Osteoblast (primary cell): ENCODE measurements at regions not wholly inside any gene's neighbourhood (a gene's known extent, or its start where the extent isn't known, plus 50 kb on each side); places are given as distances from the start of the nearest gene placed in this dataset.

Experiments used
- DNase-seq: peaks from one replicate; pipeline ENCODE4 v3.0.0; 2011; ENCODE audit warnings: low spot score, mixed read lengths; ENCODE audit not compliant: insufficient read length; ENCODE audit errors: missing footprints
- H2AFZ ChIP-seq: 2 replicates; pipeline ENCODE4 v1.6.0; 2011; ENCODE audit warnings: mild to moderate bottlenecking, low read length
- H3K27ac ChIP-seq: 2 replicates; pipeline ENCODE4 v1.5.1; 2011; ENCODE audit warnings: mild to moderate bottlenecking, low read depth, low read length, moderate library complexity
- H3K27me3 ChIP-seq: 2 replicates; pipeline ENCODE4 v1.6.0; 2012; ENCODE audit warnings: mild to moderate bottlenecking, control low read depth, inconsistent platforms, low read length, moderate library complexity; ENCODE audit not compliant: insufficient read depth
- H3K36me3 ChIP-seq: 2 replicates; pipeline ENCODE4 v1.5.1; 2011; ENCODE audit warnings: mild to moderate bottlenecking, low read length, control low read depth, moderate library complexity; ENCODE audit not compliant: insufficient read depth
- H3K4me1 ChIP-seq: 2 replicates; pipeline ENCODE4 v1.5.1; 2011; ENCODE audit warnings: mild to moderate bottlenecking, low read length, control low read depth, moderate library complexity; ENCODE audit not compliant: insufficient read depth
- H3K4me2 ChIP-seq: 2 replicates; pipeline ENCODE4 v1.6.0; 2011; ENCODE audit warnings: mild to moderate bottlenecking, low read length; ENCODE audit not compliant: insufficient read depth
- H3K4me3 ChIP-seq: fragments of 200-600 bp; sonication (generic); 3 replicates; pipeline ENCODE4 v1.5.1; 2012; ENCODE audit warnings: mild to moderate bottlenecking, low read length, inconsistent platforms; ENCODE audit not compliant: insufficient read depth
- H3K79me2 ChIP-seq: 2 replicates; pipeline ENCODE4 v1.6.0; 2012; ENCODE audit warnings: mild to moderate bottlenecking, low read length, control low read depth, inconsistent platforms; ENCODE audit not compliant: insufficient read depth
- H3K9me3 ChIP-seq: 2 replicates; pipeline ENCODE4 v1.5.1; 2011; ENCODE audit warnings: low read depth, low read length, control low read depth
- H4K20me1 ChIP-seq: 2 replicates; pipeline ENCODE4 v1.6.0; 2012; ENCODE audit warnings: mild to moderate bottlenecking, low read length, control low read depth; ENCODE audit not compliant: insufficient read depth
- CTCF ChIP-seq: IDR thresholded peaks from 2 replicates; pipeline ENCODE4 v1.5.1; 2011; ENCODE audit warnings: mild to moderate bottlenecking, low read depth, low read length, moderate library complexity; ENCODE audit errors: extremely low read depth

- no peak for TF ChIP-seq CTCF
- Histone ChIP-seq H3K9me3 (no peaks in the 10 kb centered on the region), H3K36me3 (no peaks in the 10 kb centered on the region), H4K20me1 (no peaks in the 10 kb centered on the region), H3K4me3 (no peak overlapping the region), H3K79me2 (no peaks in the 10 kb centered on the region), H2AFZ (no peak overlapping the region), H3K27me3 (peaks cover 11% of the 10 kb centered on the region), H3K4me2 (no peak overlapping the region), H3K27ac (no peak overlapping the region), H3K4me1 (no peaks in the 10 kb centered on the region)
- no peak for DNase-seq
These were observed 238.2 kb upstream of the HES1 start for GRCh38 chr3:193897731-193898180.

GRCh38 chr3:193899001-193899400, 236.9 kb upstream of the HES1 start:
- Histone ChIP-seq H3K9me3 (no peaks in the 10 kb centered on the region), H3K79me2 (no peaks in the 10 kb centered on the region), H4K20me1 (no peaks in the 10 kb centered on the region), H3K27ac (no peak overlapping the region), H3K4me3 (no peak overlapping the region), H3K4me2 (no peak overlapping the region), H3K27me3 (peaks cover 11% of the 10 kb centered on the region), H3K4me1 (no peaks in the 10 kb centered on the region), H2AFZ (no peak overlapping the region), H3K36me3 (no peaks in the 10 kb centered on the region)
- TF ChIP-seq CTCF = no peak
- no peak for DNase-seq

GRCh38 chr3:193901007-193901406, 234.9 kb upstream of the HES1 start:
- Histone ChIP-seq H3K27me3 (peaks cover 22% of the 10 kb centered on the region), H3K4me3 (no peak overlapping the region)
- no peak for DNase-seq

More at GRCh38 chr3:193901007-193901406, 234.9 kb upstream of the HES1 start:
- H3K9me3 ChIP-seq = no peaks in the 10 kb centered on the region
- H3K4me1 ChIP-seq = no peaks in the 10 kb centered on the region
- H2AFZ ChIP-seq = no peak overlapping the region
- no peaks in the 10 kb centered on the region for H4K20me1 ChIP-seq
- H3K27ac ChIP-seq = no peak overlapping the region
- H3K79me2 ChIP-seq = no peaks in the 10 kb centered on the region
- no peaks in the 10 kb centered on the region for H3K36me3 ChIP-seq
- H3K4me2 ChIP-seq = no peak overlapping the region
- no peak for TF ChIP-seq CTCF
